K562 (cell line): ENCODE measurements at regions not wholly inside any gene's neighbourhood (a gene's known extent, or its start where the extent isn't known, plus 50 kb on each side); places are given as distances from the start of the nearest gene placed in this dataset.

Experiments used
- ZNF263 ChIP-seq: sonication (generic); formaldehyde crosslinking; IDR thresholded peaks from 2 replicates; pipeline ENCODE4 v1.8.0; 2022; ENCODE audit warnings: mild to moderate bottlenecking, missing genetic modification reagents, borderline replicate concordance
- TF ChIP-seq, protein P1 (sequence below), 2 experiments: IDR thresholded peaks; 2 replicates each; pipeline ENCODE4 v1.6.1; 2012; ENCODE audit warnings: improper control_type of control experiment in 2 of 2, low read depth in 2 of 2, low read length in 2 of 2, borderline replicate concordance in 1 of 2

DNA sequence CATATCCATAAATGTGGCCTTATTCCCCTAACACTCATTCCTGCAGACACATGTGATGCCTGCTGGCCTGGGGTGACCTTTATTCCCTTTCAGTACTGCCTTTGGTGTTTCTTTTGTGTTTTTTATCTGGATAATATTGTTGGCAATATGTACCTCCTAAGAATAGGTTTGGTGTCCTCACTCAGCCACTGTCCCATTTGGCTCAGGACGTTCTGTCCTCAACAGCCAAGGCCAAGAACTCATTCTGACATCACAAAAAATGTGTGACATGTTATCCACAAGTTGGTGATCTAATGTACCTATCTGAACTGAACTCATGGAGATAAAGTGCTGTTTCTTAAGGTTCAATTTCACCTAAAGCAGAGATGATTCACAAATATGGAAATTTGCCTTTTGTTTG lies 142.9 kb upstream of the GRAMD2B start:
- TF ChIP-seq, protein P1, sequence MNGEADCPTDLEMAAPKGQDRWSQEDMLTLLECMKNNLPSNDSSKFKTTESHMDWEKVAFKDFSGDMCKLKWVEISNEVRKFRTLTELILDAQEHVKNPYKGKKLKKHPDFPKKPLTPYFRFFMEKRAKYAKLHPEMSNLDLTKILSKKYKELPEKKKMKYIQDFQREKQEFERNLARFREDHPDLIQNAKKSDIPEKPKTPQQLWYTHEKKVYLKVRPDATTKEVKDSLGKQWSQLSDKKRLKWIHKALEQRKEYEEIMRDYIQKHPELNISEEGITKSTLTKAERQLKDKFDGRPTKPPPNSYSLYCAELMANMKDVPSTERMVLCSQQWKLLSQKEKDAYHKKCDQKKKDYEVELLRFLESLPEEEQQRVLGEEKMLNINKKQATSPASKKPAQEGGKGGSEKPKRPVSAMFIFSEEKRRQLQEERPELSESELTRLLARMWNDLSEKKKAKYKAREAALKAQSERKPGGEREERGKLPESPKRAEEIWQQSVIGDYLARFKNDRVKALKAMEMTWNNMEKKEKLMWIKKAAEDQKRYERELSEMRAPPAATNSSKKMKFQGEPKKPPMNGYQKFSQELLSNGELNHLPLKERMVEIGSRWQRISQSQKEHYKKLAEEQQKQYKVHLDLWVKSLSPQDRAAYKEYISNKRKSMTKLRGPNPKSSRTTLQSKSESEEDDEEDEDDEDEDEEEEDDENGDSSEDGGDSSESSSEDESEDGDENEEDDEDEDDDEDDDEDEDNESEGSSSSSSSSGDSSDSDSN (IDR thresholded peaks at IDR 0.05; ENCODE audit: borderline replicate concordance in 1 of 2, low read depth in 2 of 2, low read length in 2 of 2): no peak
- TF ChIP-seq ZNF263: no peak
